SK-N-SH (cell line): ENCODE measurements at regions not wholly inside any gene's neighbourhood (a gene's known extent, or its start where the extent isn't known, plus 50 kb on each side); places are given as distances from the start of the nearest gene placed in this dataset.

Source experiments
- CTCF ChIA-PET: fragments of 300-600, 350-600 bp; formaldehyde crosslinking; extraction: SDS; loops from one replicate; lab custom pipeline; 2021; lab: Yijun Ruan, JAX
- POLR2A ChIA-PET: fragments of 350-600 bp; sonication (Branson Sonifier 250); formaldehyde crosslinking; extraction: SDS; loops from one replicate; lab custom pipeline; 2020; ENCODE audit warnings: antibody characterized with exemption, inconsistent platforms; lab: Yijun Ruan, JAX
- DNase-seq: peaks from one replicate; pipeline ENCODE4 v3.0.0; 2012
- H2AFZ ChIP-seq: fragments of 200-600 bp; sonication (generic); 2 replicates; pipeline ENCODE4 v1.8.1; 2016; ENCODE audit warnings: antibody characterized with exemption, mild to moderate bottlenecking, low read depth
- H3F3A ChIP-seq: fragments of 200-600 bp; sonication (generic); replicated peaks from 2 replicates; pipeline ENCODE3; 2016; ENCODE audit warnings: antibody characterized with exemption, mild to moderate bottlenecking; ENCODE audit not compliant: insufficient read depth
- H3K27ac ChIP-seq, 2 experiments: fragments of 200-500 bp in 1 of 2; fragments of 200-600 bp in 1 of 2; sonication (Bioruptor generic) in 1 of 2; sonication (generic), shearing (Covaris generic) in 1 of 2; 2 replicates each; pipeline versions ENCODE4 v1.5.1 to v1.6.1; 2014 to 2016; ENCODE audit warnings: low read depth in 2 of 2, inconsistent platforms in 1 of 2, low read length in 1 of 2, mild to moderate bottlenecking in 1 of 2, mixed read lengths in 1 of 2
- H3K27me3 ChIP-seq: fragments of 200-600 bp; sonication (generic), shearing (Covaris generic); 2 replicates; pipeline ENCODE4 v1.6.1; 2016; ENCODE audit warnings: mixed run types; ENCODE audit not compliant: insufficient read depth
- H3K36me3 ChIP-seq, 2 experiments: fragments of 200-500 bp in 1 of 2; fragments of 200-600 bp in 1 of 2; sonication (Bioruptor generic) in 1 of 2; sonication (generic) in 1 of 2; replicated peaks in 1 of 2; 2 replicates each; pipeline versions ENCODE3 to v1.5.1; 2014 to 2016; ENCODE audit warnings: low read length in 1 of 2, mild to moderate bottlenecking in 1 of 2; ENCODE audit not compliant: insufficient read depth in 2 of 2, control insufficient read depth in 1 of 2
- H3K4me1 ChIP-seq, 2 experiments: fragments of 200-500 bp in 1 of 2; fragments of 200-600 bp in 1 of 2; sonication (Bioruptor generic) in 1 of 2; sonication (generic), shearing (Covaris generic) in 1 of 2; 2 replicates each; pipeline versions ENCODE4 v1.5.1 to v1.6.1; 2014 to 2016; ENCODE audit warnings: low read depth in 1 of 2, low read length in 1 of 2, mixed run types in 1 of 2; ENCODE audit not compliant: insufficient read depth in 2 of 2, control insufficient read depth in 1 of 2
- H3K4me2 ChIP-seq: fragments of 200-600 bp; sonication (generic), shearing (Covaris generic); 2 replicates; pipeline ENCODE4 v1.6.1; 2017; ENCODE audit warnings: mixed run types
- H3K4me3 ChIP-seq, 2 experiments: fragments of 200-500 bp in 1 of 2; fragments of 200-600 bp in 1 of 2; sonication (Bioruptor generic) in 1 of 2; sonication (generic), shearing (Covaris generic) in 1 of 2; 2 replicates each; pipeline versions ENCODE4 v1.5.1 to v1.8.1; 2014 to 2016; ENCODE audit warnings: low read depth in 2 of 2, inconsistent platforms in 1 of 2, low read length in 1 of 2, mild to moderate bottlenecking in 1 of 2, mixed read lengths in 1 of 2, moderate library complexity in 1 of 2
- H3K79me2 ChIP-seq: fragments of 200-600 bp; sonication (generic); 2 replicates; pipeline ENCODE4 v1.8.1; 2017; ENCODE audit warnings: mild to moderate bottlenecking; ENCODE audit not compliant: insufficient read depth
- H3K9ac ChIP-seq: fragments of 200-600 bp; sonication (generic); 2 replicates; pipeline ENCODE4 v1.6.1; 2017; ENCODE audit warnings: mixed run types
- H3K9me2 ChIP-seq: fragments of 200-600 bp; sonication (generic); 2 replicates; pipeline ENCODE4 v1.6.1; 2017; ENCODE audit warnings: mixed run types
- H3K9me3 ChIP-seq: fragments of 200-600 bp; sonication (generic); 2 replicates; pipeline ENCODE4 v1.6.1; 2017; ENCODE audit warnings: mixed run types, mild to moderate bottlenecking, moderate library complexity
- H4K20me1 ChIP-seq: fragments of 200-600 bp; sonication (generic); 2 replicates; pipeline ENCODE4 v1.6.1; 2017; ENCODE audit warnings: mild to moderate bottlenecking, mixed run types; ENCODE audit not compliant: insufficient read depth
- ELF1 ChIP-seq: IDR thresholded peaks from 2 replicates; pipeline ENCODE4 v1.4.0; 2012
- FOSL2 ChIP-seq: IDR thresholded peaks from 2 replicates; pipeline ENCODE4 v1.4.0; 2012; ENCODE audit warnings: low read depth, mild to moderate bottlenecking, moderate library complexity, borderline replicate concordance
- FOXJ3 ChIP-seq: sonication (generic); formaldehyde crosslinking; IDR thresholded peaks from 2 replicates; pipeline ENCODE4 v1.5.1; 2020; ENCODE audit warnings: mild to moderate bottlenecking, missing genetic modification reagents
- FOXM1 ChIP-seq: IDR thresholded peaks from 2 replicates; pipeline ENCODE4 v1.4.0; 2012; ENCODE audit warnings: low read depth, mild to moderate bottlenecking
- JUND ChIP-seq: IDR thresholded peaks from 2 replicates; pipeline ENCODE4 v1.4.0; 2012
- MXI1 ChIP-seq: IDR thresholded peaks from 2 replicates; pipeline ENCODE4 v1.6.1; 2012; ENCODE audit warnings: mild to moderate bottlenecking, low read depth, low read length, improper control_type of control experiment
- RAD21 ChIP-seq: IDR thresholded peaks from 2 replicates; pipeline ENCODE4 v1.6.1; 2012; ENCODE audit warnings: mild to moderate bottlenecking, low read length
- RCOR1 ChIP-seq: fragments of 150-350 bp; IDR thresholded peaks from 2 replicates; pipeline ENCODE4 v1.6.1; 2017; ENCODE audit warnings: antibody characterized with exemption, low read length
- RFX5 ChIP-seq: IDR thresholded peaks from 2 replicates; pipeline ENCODE4 v1.6.1; 2012; ENCODE audit warnings: mild to moderate bottlenecking, improper control_type of control experiment, low read length
- SMC3 ChIP-seq: IDR thresholded peaks from 2 replicates; pipeline ENCODE4 v1.6.1; 2012; ENCODE audit warnings: low read depth, low read length, improper control_type of control experiment
- TAF1 ChIP-seq: IDR thresholded peaks from 2 replicates; pipeline ENCODE4 v1.6.1; 2012; ENCODE audit warnings: low read depth, mild to moderate bottlenecking, low read length, moderate library complexity, borderline replicate concordance
- TCF12 ChIP-seq: IDR thresholded peaks from 2 replicates; pipeline ENCODE4 v1.4.0; 2012
- TEAD4 ChIP-seq: IDR thresholded peaks from 2 replicates; pipeline ENCODE4 v1.4.0; 2012; ENCODE audit warnings: mild to moderate bottlenecking, borderline replicate concordance; ENCODE audit not compliant: insufficient read depth
- YY1 ChIP-seq: IDR thresholded peaks from 2 replicates; pipeline ENCODE4 v1.4.0; 2012; ENCODE audit warnings: low read depth, mild to moderate bottlenecking
- WGBS: methylation state at CpG from one replicate; pipeline ENCODE4 v1.1.6; 2017; ENCODE audit warnings: low lambda C conversion rate; 5-methylcytosine and 5-hydroxymethylcytosine counted together
- TF ChIP-seq, protein P1 (sequence below): IDR thresholded peaks from 2 replicates; pipeline ENCODE4 v1.6.1; 2012; ENCODE audit warnings: mild to moderate bottlenecking, low read depth, low read length, moderate library complexity
- TF ChIP-seq, protein P2 (sequence below): IDR thresholded peaks from 2 replicates; pipeline ENCODE4 v1.4.0; 2012; ENCODE audit warnings: low read depth, borderline replicate concordance
- TF ChIP-seq, protein P3 (sequence below): fragments of 200-600 bp; sonication (generic); IDR thresholded peaks from 2 replicates; pipeline ENCODE4 v1.6.1; 2017; ENCODE audit warnings: antibody characterized with exemption, mild to moderate bottlenecking, moderate library complexity

DNA sequence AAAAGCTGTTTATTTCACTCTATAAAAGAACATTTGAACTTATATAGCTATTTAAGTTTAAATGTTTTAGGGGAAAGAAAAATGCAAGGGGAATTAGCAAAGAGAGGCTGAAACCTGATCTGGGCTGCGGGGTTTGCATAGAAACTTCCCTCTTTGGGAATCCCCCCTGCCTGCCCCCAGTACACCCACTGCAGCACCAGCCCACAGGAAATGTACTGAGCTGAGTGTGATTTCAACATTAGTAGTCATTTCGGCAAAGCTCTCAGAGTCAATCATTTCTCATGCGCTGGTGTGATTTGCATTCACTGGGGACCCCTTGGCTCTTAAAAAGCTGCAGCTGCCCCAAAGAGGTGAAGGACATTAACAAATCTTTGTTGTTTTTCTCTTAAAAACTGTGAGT lies 859.4 kb downstream of the MAFB start:
- H2AFZ ChIP-seq: no peak overlapping the region
- H3K27me3 ChIP-seq: no peaks in the 10 kb centered on the region; the same call in 1 of the 2 replicates
- H4K20me1 ChIP-seq: no peaks in the 10 kb centered on the region
- no peaks in the 10 kb centered on the region for H3F3A ChIP-seq
- H3K9me3 ChIP-seq: no peaks in the 10 kb centered on the region
- H3K79me2 ChIP-seq: no peaks in the 10 kb centered on the region
- H3K4me2 ChIP-seq: no peak overlapping the region
- DNase-seq: no peak
- H3K27ac ChIP-seq: no peak overlapping the region
- H3K4me1 ChIP-seq: no peaks in the 10 kb centered on the region; a peak in 1 of 4 replicates
- WGBS: 46% methylated on average over 3 of the region's 3 CpGs
- no peaks in the 10 kb centered on the region for H3K36me3 ChIP-seq
- no peaks in the 10 kb centered on the region for H3K9me2 ChIP-seq
- no peak overlapping the region for H3K9ac ChIP-seq
- ChIA-PET POLR2A (no interaction called here), CTCF (interaction anchor here (0.8 to 1.6 kb wide), 6 partner anchors 10 to 124 kb away, joined by 3 to 5 read pairs (median 3); no protein-coding TSS in a partner anchor)
- H3K4me3 ChIP-seq: no peak overlapping the region
- TF ChIP-seq MXI1 (no peak), FOXM1 (no peak), TAF1 (no peak), RFX5 (no peak), TEAD4 (no peak), FOXJ3 (CRISPR knock-in tag) (no peak), YY1 (no peak), RCOR1 (no peak), TCF12 (no peak), FOSL2 (no peak), ELF1 (no peak)
- TF ChIP-seq, protein P1, sequence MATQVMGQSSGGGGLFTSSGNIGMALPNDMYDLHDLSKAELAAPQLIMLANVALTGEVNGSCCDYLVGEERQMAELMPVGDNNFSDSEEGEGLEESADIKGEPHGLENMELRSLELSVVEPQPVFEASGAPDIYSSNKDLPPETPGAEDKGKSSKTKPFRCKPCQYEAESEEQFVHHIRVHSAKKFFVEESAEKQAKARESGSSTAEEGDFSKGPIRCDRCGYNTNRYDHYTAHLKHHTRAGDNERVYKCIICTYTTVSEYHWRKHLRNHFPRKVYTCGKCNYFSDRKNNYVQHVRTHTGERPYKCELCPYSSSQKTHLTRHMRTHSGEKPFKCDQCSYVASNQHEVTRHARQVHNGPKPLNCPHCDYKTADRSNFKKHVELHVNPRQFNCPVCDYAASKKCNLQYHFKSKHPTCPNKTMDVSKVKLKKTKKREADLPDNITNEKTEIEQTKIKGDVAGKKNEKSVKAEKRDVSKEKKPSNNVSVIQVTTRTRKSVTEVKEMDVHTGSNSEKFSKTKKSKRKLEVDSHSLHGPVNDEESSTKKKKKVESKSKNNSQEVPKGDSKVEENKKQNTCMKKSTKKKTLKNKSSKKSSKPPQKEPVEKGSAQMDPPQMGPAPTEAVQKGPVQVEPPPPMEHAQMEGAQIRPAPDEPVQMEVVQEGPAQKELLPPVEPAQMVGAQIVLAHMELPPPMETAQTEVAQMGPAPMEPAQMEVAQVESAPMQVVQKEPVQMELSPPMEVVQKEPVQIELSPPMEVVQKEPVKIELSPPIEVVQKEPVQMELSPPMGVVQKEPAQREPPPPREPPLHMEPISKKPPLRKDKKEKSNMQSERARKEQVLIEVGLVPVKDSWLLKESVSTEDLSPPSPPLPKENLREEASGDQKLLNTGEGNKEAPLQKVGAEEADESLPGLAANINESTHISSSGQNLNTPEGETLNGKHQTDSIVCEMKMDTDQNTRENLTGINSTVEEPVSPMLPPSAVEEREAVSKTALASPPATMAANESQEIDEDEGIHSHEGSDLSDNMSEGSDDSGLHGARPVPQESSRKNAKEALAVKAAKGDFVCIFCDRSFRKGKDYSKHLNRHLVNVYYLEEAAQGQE: no peak
- TF ChIP-seq, protein P2, sequence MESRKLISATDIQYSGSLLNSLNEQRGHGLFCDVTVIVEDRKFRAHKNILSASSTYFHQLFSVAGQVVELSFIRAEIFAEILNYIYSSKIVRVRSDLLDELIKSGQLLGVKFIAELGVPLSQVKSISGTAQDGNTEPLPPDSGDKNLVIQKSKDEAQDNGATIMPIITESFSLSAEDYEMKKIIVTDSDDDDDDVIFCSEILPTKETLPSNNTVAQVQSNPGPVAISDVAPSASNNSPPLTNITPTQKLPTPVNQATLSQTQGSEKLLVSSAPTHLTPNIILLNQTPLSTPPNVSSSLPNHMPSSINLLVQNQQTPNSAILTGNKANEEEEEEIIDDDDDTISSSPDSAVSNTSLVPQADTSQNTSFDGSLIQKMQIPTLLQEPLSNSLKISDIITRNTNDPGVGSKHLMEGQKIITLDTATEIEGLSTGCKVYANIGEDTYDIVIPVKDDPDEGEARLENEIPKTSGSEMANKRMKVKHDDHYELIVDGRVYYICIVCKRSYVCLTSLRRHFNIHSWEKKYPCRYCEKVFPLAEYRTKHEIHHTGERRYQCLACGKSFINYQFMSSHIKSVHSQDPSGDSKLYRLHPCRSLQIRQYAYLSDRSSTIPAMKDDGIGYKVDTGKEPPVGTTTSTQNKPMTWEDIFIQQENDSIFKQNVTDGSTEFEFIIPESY: no peak

DNA sequence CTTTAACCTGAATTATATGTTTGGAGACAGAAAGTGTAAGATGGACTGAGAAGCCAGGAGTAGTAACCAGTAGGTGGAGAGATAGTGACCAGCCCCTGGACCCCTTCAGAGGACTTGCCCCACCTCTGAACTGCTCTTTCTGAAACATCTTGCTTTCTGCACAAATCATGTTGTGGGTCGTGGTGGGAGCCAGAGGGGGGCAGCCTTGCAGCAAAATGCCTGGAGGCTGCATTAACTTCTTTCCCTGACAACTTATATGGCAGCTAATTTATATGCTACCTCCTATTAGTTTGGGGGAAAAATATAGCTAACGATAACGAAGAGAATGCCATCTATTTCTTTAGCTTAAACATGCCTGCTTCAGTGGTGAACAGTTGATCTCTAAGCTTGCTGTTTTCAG lies 859.8 kb downstream of the MAFB start:
- no peak overlapping the region for H3K4me3 ChIP-seq
- H3K9me3 ChIP-seq: no peaks in the 10 kb centered on the region
- TF ChIP-seq RAD21 (peak; percentile 50), SMC3 (peak; percentile 49), JUND (no peak)
- TF ChIP-seq, protein P3, sequence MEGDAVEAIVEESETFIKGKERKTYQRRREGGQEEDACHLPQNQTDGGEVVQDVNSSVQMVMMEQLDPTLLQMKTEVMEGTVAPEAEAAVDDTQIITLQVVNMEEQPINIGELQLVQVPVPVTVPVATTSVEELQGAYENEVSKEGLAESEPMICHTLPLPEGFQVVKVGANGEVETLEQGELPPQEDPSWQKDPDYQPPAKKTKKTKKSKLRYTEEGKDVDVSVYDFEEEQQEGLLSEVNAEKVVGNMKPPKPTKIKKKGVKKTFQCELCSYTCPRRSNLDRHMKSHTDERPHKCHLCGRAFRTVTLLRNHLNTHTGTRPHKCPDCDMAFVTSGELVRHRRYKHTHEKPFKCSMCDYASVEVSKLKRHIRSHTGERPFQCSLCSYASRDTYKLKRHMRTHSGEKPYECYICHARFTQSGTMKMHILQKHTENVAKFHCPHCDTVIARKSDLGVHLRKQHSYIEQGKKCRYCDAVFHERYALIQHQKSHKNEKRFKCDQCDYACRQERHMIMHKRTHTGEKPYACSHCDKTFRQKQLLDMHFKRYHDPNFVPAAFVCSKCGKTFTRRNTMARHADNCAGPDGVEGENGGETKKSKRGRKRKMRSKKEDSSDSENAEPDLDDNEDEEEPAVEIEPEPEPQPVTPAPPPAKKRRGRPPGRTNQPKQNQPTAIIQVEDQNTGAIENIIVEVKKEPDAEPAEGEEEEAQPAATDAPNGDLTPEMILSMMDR: peak; percentile 51
- TF ChIP-seq, all 33 proteins: peak for 3
- Histone ChIP-seq H3K27me3 (no peaks in the 10 kb centered on the region; the same call in 1 of the 2 replicates), H2AFZ (no peak overlapping the region), H3K9ac (no peak overlapping the region), H4K20me1 (no peaks in the 10 kb centered on the region), H3K79me2 (no peaks in the 10 kb centered on the region), H3F3A (no peaks in the 10 kb centered on the region), H3K36me3 (no peaks in the 10 kb centered on the region), H3K4me2 (no peak overlapping the region), H3K4me1 (no peaks in the 10 kb centered on the region; a peak in 1 of 4 replicates), H3K9me2 (no peaks in the 10 kb centered on the region), H3K27ac (no peak overlapping the region)
- ChIA-PET CTCF (interaction anchor here (0.8 to 1.3 kb wide), 4 partner anchors 10 to 124 kb away, joined by 3 to 4 read pairs (median 3); no protein-coding TSS in a partner anchor), POLR2A (no interaction called here)
- DNase-seq: no peak
- WGBS: 54% methylated on average over 3 of the region's 3 CpGs
